ENCODE measurements at regions not wholly inside any gene's neighbourhood (a gene's known extent, or its start where the extent isn't known, plus 50 kb on each side); places are given as distances from the start of the nearest gene placed in this dataset.

DNA sequence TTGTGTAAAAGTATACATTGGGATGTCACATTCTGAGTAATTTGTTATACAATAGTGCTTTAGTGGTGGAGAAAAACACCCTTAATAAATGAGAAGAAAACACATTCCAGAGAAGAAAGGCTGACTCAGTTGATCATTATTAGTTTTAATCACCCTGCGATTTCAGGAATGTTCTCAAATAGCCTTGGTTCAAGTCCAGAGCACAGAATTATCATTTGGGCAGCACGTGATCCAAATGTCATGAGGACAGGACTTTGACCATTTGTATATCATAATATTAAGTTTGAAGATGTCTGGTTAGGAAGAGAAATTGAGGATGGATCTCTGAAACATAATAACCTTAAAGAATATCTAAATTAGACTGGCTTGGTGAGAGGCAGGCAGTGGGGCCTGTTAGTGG, 1434.3 kb upstream of the TENM3 start:
- DNase-seq (ENCODE audit: extremely low read depth, low read depth), result no peak

GRCh38 chr4:180809439-180809838, 1433.8 kb upstream of the TENM3 start:
- DNase-seq (ENCODE audit: extremely low read depth, low read depth), result no peak

More for the DNA sequence above, 1434.3 kb upstream of the TENM3 start:
- TF ChIP-seq, protein P1, sequence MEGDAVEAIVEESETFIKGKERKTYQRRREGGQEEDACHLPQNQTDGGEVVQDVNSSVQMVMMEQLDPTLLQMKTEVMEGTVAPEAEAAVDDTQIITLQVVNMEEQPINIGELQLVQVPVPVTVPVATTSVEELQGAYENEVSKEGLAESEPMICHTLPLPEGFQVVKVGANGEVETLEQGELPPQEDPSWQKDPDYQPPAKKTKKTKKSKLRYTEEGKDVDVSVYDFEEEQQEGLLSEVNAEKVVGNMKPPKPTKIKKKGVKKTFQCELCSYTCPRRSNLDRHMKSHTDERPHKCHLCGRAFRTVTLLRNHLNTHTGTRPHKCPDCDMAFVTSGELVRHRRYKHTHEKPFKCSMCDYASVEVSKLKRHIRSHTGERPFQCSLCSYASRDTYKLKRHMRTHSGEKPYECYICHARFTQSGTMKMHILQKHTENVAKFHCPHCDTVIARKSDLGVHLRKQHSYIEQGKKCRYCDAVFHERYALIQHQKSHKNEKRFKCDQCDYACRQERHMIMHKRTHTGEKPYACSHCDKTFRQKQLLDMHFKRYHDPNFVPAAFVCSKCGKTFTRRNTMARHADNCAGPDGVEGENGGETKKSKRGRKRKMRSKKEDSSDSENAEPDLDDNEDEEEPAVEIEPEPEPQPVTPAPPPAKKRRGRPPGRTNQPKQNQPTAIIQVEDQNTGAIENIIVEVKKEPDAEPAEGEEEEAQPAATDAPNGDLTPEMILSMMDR (IDR thresholded peaks at IDR 0.05; ENCODE audit: low read depth, low read length), result no peak

GRCh38 chr4:180810581-180810980, 1432.6 kb upstream of the TENM3 start:
- TF ChIP-seq, protein P1 (IDR thresholded peaks at IDR 0.05; ENCODE audit: low read depth, low read length), result no peak
- no peak for DNase-seq (ENCODE audit: extremely low read depth, low read depth)

More at GRCh38 chr4:180809439-180809838, 1433.8 kb upstream of the TENM3 start:
- TF ChIP-seq, protein P1 (IDR thresholded peaks at IDR 0.05; ENCODE audit: low read depth, low read length), result no peak

DNA sequence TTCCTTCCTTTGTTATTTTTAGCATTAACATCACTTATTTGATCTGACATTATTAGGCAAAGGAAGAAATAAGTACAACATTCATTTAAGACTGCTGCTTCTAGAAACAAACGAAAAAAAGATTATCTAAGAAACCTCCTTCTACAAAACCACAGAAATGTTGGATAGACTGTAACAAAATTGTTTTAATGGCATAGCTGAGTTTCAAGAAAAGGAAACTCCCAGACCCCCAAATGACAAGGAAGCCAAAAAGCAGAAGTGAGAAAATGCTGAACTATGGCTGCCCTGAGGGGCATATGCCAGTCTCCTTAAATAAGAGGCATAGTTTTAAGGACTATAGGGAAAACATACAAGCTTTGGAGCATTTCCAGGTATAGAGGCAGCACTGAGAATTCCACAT, 1431.6 kb upstream of the TENM3 start:
- no peak for DNase-seq (ENCODE audit: extremely low read depth, low read depth)
- TF ChIP-seq, protein P1 (IDR thresholded peaks at IDR 0.05; ENCODE audit: low read depth, low read length), result no peak

DNA sequence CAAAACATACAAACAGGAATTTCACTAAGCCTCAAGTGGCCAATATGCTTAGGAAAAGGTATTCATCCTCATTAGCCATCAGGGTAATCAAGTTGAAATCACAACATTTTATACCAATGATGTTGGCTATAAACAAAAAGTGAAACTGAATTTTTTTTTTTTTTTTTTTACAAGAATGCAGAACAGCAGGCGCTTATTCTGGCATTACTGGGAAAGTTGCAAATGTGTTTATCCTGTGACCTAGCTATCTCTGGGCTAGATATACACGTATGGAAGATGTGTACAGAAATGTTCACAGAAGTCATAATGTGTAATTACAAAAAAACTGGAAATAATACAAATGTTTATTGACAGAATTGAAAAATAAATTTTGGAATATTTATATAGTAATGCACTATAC, 1430.4 kb upstream of the TENM3 start:
- DNase-seq (ENCODE audit: extremely low read depth, low read depth), result no peak
- TF ChIP-seq, protein P1 (IDR thresholded peaks at IDR 0.05; ENCODE audit: low read depth, low read length), result no peak

DNA sequence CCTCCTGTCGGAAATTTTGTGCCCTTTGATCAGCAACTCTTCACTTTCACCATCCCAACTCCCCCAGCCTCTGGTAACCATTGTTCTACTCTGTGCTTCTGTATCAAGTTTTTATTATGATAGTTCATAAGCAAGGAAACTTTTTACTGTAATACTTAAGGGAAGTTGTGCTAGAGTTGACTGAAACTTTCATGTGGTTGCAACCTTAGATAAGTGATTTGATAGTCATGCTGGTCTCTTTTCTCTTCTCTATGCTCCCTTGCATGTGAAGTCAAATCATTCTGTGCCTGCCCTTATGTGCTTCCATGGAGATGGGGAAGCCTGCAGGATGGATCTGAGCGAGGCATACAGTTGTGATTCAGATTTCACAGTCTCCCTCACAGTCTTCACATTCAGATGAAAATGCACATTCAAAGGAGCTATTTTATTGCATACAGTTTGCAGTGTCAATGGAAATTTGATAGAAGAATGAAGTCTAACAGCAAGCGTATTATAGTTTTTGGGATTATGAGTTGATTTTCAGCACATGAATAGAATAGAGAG, 1428.3 kb upstream of the TENM3 start:
- no peak for DNase-seq (ENCODE audit: extremely low read depth, low read depth)
- TF ChIP-seq, protein P1 (IDR thresholded peaks at IDR 0.05; ENCODE audit: low read depth, low read length), result no peak

GRCh38 chr4:180817529-180817928, 1425.7 kb upstream of the TENM3 start:
- TF ChIP-seq, protein P1 (IDR thresholded peaks at IDR 0.05; ENCODE audit: low read depth, low read length), result no peak
- no peak for DNase-seq (ENCODE audit: extremely low read depth, low read depth)
